HCT116 (cell line): ENCODE measurements at regions not wholly inside any gene's neighbourhood (a gene's known extent, or its start where the extent isn't known, plus 50 kb on each side); places are given as distances from the start of the nearest gene placed in this dataset.

ENCODE experiments used
- EZH2 ChIP-seq: fragments of 200-600 bp; sonication (generic); IDR thresholded peaks from 2 replicates; pipeline ENCODE4 v1.6.1; 2017; ENCODE audit warnings: antibody characterized with exemption, mixed run types
- POLR2A ChIP-seq: IDR thresholded peaks from 2 replicates; pipeline ENCODE4 v1.7.0; 2011; ENCODE audit warnings: borderline replicate concordance; ENCODE audit not compliant: insufficient read depth, insufficient read length; ENCODE audit errors: extremely low read depth
- POLR2AphosphoS5 ChIP-seq: IDR thresholded peaks from 2 replicates; pipeline ENCODE4 v1.6.1; 2011; ENCODE audit warnings: mild to moderate bottlenecking, low read depth, low read length, moderate library complexity
- TF ChIP-seq, protein P1 (sequence below), 3 experiments: fragments of 200-600 bp in 1 of 3; sonication (generic) in 1 of 3; IDR thresholded peaks in 2 of 3; conservative IDR thresholded peaks in 1 of 3; 2 replicates each; pipeline ENCODE4 v1.5.1; 2012 to 2017; ENCODE audit warnings: low read depth in 2 of 3, low read length in 2 of 3, antibody characterized with exemption in 1 of 3, borderline replicate concordance in 1 of 3, control low read depth in 1 of 3, mild to moderate bottlenecking in 1 of 3, mixed read lengths in 1 of 3, mixed run types in 1 of 3, moderate library complexity in 1 of 3; ENCODE audit not compliant: insufficient read depth in 1 of 3
- TF ChIP-seq, protein P2 (sequence below): IDR thresholded peaks from 2 replicates; pipeline ENCODE4 v1.6.1; 2012
- TF ChIP-seq, protein P3 (sequence below): IDR thresholded peaks from 2 replicates; pipeline ENCODE4 v1.6.1; 2011; ENCODE audit warnings: mild to moderate bottlenecking, low read length, moderate library complexity; ENCODE audit not compliant: insufficient replicate concordance; ENCODE audit errors: extremely low read depth

DNA sequence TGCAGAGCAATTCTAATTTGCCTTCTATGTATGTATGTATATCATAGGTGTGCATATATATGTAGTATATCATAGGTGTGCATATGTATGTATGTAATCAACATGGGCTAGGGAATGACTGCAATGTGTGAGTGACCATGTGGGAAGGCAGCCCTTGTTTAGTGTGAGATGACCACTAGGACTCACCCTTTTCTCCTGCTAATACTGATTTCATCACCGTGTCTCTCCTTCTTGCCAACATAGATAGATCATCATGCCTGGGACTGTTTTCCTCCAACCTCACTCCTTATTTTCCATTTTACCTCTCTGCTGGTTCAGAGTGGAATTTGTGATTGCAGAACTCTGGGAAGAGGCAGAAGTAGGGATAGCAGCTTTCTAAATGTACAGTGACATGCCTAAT is 63.6 kb upstream of the SFRP2 start:
- TF ChIP-seq, protein P1, sequence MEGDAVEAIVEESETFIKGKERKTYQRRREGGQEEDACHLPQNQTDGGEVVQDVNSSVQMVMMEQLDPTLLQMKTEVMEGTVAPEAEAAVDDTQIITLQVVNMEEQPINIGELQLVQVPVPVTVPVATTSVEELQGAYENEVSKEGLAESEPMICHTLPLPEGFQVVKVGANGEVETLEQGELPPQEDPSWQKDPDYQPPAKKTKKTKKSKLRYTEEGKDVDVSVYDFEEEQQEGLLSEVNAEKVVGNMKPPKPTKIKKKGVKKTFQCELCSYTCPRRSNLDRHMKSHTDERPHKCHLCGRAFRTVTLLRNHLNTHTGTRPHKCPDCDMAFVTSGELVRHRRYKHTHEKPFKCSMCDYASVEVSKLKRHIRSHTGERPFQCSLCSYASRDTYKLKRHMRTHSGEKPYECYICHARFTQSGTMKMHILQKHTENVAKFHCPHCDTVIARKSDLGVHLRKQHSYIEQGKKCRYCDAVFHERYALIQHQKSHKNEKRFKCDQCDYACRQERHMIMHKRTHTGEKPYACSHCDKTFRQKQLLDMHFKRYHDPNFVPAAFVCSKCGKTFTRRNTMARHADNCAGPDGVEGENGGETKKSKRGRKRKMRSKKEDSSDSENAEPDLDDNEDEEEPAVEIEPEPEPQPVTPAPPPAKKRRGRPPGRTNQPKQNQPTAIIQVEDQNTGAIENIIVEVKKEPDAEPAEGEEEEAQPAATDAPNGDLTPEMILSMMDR (IDR thresholded peaks at IDR 0.05 in 2 of 3, conservative IDR thresholded peaks at IDR 0.05 in 1 of 3; ENCODE audit: borderline replicate concordance in 1 of 3, insufficient read depth in 1 of 3, low read depth in 2 of 3, low read length in 2 of 3), result no peak
- TF ChIP-seq EZH2 (no peak), POLR2AphosphoS5 (no peak), POLR2A (no peak)
- TF ChIP-seq, protein P2, sequence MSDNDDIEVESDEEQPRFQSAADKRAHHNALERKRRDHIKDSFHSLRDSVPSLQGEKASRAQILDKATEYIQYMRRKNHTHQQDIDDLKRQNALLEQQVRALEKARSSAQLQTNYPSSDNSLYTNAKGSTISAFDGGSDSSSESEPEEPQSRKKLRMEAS, result no peak
- TF ChIP-seq, protein P3, sequence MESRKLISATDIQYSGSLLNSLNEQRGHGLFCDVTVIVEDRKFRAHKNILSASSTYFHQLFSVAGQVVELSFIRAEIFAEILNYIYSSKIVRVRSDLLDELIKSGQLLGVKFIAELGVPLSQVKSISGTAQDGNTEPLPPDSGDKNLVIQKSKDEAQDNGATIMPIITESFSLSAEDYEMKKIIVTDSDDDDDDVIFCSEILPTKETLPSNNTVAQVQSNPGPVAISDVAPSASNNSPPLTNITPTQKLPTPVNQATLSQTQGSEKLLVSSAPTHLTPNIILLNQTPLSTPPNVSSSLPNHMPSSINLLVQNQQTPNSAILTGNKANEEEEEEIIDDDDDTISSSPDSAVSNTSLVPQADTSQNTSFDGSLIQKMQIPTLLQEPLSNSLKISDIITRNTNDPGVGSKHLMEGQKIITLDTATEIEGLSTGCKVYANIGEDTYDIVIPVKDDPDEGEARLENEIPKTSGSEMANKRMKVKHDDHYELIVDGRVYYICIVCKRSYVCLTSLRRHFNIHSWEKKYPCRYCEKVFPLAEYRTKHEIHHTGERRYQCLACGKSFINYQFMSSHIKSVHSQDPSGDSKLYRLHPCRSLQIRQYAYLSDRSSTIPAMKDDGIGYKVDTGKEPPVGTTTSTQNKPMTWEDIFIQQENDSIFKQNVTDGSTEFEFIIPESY, result no peak
